HG02798 (cell line): ENCODE measurements at regions not wholly inside any gene's neighbourhood (a gene's known extent, or its start where the extent isn't known, plus 50 kb on each side); places are given as distances from the start of the nearest gene placed in this dataset.

Experiments used
- ATAC-seq: cut with Tn5 transposase; IDR thresholded peaks from one replicate; pipeline ENCODE4 v1.9.1; 2021; ENCODE audit warnings: mild to moderate bottlenecking; ENCODE audit not compliant: unreplicated experiment, poor library complexity

DNA sequence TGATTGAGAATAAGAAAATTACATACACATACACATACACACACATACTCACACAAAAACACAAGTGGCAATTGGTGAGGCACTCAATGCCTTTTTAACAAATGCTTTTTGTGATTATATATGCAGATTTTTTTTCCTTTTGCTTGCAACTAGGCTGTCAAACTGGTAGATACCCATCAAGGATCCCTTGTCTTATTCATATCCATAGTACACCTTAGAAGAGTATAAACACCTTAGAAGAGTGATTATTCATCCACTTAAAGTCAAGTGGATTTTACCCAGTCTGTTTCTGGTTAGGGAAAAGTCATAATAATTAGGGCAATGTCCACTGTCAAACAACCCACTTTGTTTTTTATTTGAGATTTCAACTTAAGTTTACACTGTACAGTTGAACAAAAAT is 1773.4 kb upstream of the MIR17HG start:
- ATAC-seq: no peak

DNA sequence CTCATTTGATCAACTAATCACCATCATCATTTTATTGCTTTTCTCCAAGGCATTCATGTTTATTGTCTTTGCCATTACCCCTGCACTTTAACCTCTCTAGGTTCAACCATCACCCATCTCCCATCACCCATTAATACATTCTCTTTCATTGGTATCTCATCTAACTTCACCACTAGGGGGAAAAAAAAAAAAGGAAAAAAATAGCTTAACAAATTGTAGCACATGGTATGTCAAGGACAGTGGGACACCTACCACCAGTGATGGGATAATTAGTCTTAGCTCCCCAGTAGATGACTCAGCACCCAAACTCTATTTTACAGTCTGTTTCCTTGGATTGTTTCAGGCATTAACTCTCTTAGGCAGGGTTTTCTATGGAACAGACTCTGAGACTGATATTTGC is 1770.2 kb upstream of the MIR17HG start:
- no peak for ATAC-seq

DNA sequence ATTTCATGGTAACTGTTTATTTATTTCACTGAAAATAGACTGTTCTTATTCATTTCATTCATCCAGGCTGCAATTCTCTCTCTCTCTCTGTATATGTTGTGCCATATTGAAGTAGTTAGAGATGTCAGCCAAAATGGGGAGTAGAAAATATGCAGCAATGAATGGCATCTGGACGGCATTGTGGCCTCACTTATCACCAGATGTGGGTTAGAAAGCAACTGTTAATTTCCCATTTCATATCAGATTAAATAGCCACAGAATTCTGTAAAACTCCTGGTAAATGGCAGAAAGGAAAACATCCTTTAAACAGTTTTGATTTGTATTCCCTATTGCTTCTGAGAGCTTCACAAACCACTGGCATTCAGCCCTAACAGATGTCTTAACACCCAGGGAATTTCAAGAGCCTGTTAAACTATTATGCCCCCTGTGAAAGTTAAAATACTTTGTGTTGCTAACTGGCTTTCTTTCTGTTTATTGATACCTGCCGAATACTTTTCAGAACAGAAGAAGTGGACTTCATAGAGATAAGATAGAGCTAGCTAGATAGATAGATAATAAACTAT is 1763.3 kb upstream of the MIR17HG start:
- no peak for ATAC-seq

DNA sequence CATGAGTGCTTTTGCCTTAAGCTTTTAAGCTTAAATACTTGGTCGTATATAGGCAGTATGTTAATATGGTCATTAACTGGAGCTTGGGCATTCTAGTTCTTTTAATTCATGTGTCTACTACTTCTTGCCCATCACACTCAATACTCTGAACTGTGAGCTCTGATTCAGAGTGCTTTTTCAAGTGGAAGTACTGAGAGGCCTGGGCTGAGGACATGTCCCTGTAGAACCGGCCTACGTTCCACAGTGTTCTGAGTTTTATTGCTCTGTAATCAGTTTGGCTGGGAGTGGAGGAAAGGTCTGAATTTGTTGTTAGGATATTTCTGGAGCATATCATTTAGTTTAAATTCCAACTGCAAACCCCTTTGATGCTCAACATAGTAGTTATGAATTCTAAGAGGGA is 1744.8 kb upstream of the MIR17HG start:
- ATAC-seq: no peak

DNA sequence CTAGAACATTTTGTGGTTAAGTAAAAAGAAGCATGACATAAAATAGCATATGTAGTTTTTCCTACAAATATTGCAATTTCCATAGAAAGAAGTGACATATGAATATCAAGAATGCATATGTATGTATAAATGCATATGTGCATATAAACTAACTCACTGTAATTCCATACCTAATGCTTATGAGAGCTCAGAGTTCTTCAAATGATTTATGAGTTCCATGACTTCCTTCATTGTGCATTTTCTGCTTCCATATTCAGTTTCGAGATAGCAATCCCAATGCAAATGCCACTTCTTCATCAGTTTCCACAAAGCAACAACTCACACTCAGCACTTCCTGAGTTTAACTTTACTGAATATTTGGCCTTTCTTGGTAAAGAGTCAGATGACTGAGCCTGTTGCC is 1744.3 kb upstream of the MIR17HG start:
- no peak for ATAC-seq

DNA sequence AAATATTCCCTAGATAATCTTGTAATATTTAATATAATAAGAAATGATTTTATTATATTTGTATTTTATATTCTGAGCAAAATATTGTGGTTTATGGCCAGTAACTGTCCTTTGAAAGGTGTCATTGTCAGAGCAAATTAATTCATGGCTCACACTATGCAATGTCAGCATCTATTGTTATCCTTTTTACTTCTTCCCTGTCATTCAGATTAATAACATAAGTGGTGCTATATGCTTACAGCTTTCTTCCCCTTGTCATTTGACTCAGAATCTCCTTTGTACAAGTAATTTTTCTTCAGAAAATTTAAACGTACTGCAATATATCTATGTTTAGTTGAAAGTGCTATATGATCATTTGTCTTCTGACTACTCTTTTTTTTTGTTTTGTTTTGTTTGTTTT is 1738.2 kb upstream of the MIR17HG start:
- ATAC-seq: no peak

DNA sequence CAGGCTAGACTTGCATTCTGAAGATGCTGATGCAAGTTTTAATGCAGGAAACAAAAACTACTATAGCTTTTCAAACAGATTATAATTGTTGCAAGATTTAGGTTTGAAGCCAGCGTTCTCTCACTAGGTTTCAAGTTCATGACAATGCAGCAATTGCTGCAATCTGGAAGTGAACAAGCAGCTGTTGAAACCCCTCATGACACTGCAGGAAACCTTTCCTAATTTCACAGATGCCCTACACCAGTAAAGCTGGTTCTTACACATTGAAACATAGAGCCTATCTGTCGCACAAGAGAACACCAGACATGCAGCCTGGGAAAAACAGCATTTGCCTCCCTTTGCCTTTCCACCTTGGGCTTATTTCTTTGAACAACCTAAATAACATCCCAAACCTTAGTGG is 1737.2 kb upstream of the MIR17HG start:
- no peak for ATAC-seq

DNA sequence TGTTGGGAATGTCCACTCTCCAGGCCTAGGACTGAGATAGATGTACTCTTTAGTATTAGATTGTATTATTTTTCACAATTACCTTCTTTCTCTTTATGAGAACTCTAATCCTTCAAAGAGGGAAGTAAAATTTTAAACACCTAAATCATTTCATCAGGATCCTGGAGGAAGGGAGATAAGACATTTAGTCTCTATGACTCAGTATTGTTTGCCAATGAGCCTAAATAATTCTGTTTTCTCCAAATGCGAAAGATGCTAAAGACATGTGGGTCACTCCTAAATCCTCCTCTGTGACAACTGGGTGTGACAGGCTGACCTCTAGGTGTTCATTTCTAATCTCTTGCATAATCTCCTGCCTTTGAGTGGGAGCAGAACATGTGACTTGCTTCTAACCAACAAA is 1736.6 kb upstream of the MIR17HG start:
- ATAC-seq: no peak

DNA sequence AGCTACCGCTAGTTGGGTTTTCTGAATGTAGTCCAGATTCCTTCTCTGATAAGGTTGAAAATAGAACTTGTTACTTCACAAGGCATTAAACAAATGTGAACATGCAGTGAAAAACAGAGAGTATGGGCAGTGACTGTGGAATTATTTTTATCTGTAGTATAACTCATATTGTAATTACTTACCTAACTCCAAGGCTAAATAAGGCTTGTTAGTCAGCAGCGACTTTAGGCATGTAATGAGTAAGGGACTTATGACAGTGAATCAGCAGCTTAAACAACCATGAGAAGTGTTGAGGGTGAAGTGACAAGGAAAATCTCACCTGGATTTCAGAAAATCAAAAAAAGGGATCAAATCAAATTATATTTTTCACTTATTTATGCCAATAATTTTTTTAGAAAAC is 1719.5 kb upstream of the MIR17HG start:
- no peak for ATAC-seq

DNA sequence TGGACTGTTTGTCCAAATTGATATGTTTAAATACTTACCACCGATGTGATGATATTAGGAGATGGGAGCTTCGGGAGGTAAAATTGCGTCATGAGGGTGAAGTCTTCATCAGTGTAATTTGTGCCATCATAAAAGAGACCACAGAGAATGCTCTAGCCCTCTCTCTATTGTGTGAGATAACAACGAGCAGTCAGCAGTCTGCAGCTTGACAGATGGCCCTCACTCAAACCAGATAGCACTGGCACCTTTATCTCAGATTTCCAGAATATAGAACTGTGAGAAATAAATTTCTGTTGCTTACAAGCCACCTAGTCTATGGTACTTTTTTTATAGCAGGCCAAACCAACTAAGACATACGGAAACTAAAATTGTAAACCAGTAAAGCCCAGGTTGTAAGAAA is 1718.9 kb upstream of the MIR17HG start:
- ATAC-seq: no peak

DNA sequence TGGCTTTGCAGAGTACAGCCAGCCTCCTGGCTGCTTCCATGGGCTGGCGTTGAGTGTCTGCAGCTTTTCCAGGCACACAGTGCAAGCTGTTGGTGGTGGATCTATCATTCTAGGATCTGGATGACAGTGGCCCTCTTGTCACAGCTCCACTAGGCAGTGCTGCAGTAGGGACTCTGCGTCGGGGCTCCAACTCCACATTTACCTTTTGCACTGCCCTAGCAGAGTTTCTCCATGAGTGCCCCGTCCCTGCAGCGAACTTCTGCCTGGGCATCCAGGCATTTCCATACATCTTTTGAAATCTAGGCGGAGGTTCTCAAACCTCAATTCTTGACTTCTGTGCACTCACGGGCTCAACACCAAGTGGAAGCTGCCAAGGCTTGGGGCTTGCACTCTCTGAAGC is 1697.3 kb upstream of the MIR17HG start:
- ATAC-seq: no peak

DNA sequence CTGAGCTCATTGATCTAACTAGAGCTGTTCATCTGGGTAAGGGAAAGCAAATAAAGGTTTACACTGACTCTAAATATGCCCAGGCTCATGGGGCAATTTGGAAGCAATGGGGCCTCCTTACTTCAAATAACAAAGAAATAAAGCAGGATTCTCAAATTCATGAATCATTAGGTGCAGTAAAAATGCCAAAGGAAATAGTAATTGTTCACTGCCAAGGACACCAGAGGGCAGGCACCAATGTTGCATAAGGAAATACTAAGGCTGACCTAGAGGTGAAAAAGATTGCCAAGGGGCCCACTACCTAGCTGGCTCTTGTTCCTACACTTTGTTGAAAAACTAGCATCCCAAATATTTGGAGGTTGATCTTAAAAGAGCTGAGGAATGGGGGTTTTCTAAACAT is 1686.7 kb upstream of the MIR17HG start:
- ATAC-seq: no peak

DNA sequence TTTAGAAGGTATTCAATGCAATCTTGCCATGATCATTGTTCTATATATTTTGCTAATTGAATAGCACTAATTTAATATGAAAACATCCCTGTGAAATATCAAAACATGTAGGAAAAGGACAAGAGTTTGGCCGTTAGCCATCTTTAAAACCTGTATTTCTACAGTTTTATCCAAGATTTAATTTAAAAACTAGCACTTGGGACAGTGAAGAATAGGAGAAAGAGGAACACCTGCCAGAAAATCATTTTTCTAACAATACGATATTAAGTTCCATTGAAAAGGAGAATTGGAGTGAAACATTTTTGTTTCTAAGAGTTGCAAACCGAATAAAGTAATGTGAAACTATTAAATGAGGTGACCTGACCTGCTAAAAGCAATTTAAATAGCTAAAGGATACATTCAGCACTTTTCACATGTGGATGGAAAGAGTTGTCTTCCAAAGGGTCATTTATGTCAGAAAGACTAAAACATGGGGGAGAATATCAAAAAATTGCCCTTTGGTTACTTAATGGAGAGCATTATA is 1673.6 kb upstream of the MIR17HG start:
- ATAC-seq: no peak

DNA sequence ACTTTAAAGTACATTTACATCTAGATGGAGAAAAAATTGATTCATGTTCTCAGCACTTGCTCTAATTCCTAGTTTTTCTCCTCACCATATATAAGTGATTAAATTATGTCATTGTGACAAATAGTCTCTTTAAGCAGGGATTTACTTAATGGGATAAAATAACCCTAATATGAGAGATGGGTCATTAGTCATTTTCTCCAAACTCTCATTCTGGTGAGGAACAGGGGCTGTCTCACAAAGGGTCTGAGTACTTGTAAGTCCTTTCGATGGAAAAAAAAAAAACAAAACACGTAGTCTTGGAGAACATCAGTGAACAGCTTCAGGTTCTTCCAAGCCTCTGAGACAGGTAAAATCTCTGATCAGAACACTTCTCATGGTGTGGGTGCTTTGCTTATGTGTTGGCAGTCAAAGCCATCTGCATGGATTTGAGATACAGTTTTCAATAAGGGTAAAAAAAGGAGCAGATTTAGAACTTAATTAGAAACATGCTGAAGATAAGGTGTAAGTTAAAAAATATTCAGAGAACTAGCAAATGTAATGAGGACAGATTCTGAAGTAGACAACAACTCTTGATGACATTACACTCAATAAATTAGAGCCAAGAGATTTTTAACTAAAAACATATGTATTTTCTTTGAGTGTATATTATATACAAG is 1668.9 kb upstream of the MIR17HG start:
- ATAC-seq: no peak

DNA sequence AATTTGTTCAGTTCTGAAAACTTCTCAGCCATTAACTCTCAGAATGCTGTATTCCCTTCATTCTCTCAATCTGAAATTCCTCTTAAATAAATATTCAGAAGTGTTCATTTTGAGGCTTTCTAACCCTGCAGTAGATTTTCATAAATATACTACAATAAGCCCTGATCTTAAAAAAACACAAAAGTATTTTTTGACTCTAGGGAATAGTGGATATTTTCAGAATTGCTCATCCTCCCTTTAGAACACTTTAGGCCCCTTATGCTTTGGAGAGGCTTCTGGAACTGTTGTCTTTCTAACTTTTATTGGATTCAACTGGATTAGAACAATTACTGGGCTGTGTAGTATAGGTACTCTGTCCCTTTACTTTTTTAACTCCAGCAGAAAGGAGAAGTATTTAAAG is 1662.6 kb upstream of the MIR17HG start:
- ATAC-seq: no peak

DNA sequence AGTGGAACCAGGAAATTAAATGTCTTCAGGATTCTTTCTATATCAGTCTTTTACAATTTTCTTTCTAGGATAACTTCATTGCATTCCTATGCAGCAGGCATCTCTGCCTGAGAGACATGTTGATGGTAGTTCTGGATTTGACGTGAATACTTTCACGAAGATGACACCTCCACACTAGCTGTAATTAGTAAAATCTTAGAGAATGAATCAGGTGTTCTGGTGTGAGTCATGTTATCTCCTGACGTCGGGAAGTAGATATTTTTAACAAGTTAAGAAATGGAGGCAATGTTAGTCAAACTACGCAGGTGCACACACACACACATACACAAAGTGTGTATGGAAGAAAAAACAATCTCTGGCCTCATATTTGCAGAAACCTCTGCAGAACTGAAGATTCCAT is 1661.3 kb upstream of the MIR17HG start:
- ATAC-seq: no peak

DNA sequence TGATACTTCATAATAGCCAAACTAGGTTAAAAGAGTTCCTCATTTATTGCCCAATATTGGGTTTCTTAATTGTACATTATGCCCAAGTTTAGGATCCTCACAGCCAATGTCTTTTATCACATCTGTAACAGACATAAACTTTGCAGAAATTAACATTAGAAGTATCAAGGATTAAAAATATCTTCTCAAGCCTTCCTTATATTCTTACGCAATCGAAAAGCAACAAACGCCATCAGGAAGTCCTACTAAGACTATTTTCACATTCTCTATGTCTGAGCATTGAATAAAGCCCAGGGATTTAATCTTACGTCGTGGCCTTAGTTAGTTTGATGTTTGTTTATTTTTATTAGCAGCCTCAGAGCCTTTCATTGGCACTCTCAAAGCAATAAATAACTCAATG is 1660.4 kb upstream of the MIR17HG start:
- ATAC-seq: no peak

DNA sequence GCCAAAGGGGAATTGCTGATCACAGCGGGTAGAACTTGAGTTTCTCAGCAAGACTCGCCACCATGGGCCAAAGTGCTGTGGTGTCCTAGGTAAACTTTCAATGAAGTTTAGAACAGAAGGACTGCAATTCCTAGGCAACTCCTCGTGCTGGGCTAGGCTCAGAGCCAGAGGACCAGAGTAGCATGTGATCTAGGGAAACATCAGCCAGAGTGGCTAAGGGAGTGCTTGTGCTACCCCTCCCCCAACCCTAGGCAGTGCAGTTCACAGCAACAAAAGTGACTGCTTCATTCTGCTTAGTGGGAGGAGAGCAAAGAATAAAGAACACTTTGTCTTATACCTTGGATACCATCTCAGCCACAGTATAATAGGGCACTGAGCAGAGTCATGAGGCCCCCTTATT is 1658.6 kb upstream of the MIR17HG start:
- ATAC-seq: no peak

DNA sequence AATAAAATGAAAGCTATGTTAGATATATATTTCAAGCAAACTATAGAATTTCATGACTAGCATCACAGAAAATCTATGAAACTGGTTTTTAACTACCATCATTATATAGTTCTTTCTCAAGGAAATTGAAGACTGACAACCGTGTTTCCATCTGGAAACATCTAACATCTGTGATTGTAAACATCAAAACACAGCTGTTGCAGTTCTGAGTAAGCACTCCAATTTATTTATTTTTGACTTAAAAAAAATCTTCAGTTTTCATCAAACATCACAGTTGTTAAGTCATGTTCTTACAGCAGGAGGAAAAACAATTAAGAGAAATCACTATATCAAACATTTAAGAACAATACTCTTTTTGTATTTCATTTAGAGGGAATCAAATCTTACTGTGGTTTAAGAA is 1653.0 kb upstream of the MIR17HG start:
- no peak for ATAC-seq

DNA sequence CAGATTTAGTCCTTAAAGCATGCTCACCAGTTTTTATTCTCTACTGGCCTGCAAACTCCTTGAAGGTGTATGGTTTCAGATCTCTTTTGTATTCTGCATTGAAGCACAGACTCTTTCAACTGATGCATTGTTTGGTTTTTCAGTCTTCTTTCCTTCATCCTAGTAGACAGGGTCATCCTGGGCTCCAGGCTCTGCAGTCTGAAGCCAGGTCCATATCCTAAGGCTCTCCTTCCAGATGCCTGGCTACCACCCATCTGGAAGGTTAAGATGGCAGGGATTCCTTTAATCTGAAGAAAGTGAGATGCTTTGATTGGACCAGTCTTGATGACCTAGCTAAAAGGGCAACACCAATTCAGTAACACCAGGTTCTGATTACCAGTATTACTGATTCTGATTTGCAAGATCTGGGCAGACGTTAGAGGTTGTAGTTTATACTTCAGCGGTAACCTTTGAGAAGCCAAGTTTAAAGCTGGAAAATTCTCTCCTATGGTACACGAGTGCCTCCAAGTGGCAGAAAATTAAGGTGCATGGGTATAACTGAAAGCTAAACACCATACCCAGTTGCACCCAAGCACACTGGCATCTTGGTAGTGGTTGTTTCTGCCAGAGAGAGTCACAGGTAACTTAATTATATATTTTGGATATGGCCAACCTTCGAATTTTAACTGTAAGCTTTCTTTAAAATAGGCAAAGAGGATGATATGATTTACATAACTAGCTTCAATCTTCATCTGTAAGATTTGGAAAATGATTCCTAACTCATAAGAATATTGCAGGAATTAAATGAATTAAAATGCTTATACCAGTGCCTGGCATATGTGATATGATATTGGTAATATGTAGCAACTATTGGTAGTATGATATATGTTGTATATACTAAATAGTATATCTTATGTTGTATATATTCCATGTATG is 1651.9 kb upstream of the MIR17HG start:
- no peak for ATAC-seq

DNA sequence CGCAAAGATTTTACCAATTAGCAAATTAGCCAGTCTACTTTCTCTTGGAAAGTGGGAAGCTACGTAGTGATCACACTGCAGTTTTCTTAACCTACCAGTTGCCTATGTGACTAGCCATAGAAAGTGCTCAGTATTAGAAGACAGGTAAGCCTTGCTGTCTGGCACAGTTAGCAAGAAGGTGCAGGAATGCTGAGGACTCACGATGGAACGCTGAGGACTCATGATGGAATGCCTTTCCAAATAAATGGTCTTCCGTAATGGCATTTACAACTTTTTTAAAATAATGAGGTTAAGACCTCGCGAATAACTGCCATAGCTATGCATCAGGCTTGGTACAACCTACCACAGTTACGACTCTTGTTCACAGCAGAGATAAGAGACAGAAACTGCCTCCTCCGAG is 1645.6 kb upstream of the MIR17HG start:
- ATAC-seq: no peak
